ENCODE measurements at regions not wholly inside any gene's neighbourhood (a gene's known extent, or its start where the extent isn't known, plus 50 kb on each side); places are given as distances from the start of the nearest gene placed in this dataset.

DNA sequence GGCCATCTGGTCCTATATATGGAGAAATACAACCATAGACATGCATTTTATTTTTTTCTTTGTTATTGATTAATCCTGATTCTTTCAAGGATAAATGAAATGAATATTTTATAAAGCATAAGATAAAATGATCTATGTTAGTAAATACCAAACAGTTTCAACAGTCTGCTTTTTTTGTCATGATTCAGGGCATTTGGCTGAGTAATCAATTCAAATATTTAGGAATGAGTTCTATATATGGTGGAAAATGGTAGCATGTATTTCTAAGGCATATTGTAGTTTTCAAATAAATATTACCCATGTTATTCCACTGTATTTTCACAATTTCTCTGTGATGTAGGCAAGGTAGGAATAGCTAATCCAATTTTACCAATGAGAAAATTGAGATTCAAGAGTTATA, 287.5 kb upstream of the FKBP1C start:
- no peaks in the 10 kb centered on the region for H3K4me1 ChIP-seq (ENCODE audit: low read depth)
- intact Hi-C loops (cut with DNase I, micrococcal nuclease) = no loop called here
- TF ChIP-seq, protein P1, sequence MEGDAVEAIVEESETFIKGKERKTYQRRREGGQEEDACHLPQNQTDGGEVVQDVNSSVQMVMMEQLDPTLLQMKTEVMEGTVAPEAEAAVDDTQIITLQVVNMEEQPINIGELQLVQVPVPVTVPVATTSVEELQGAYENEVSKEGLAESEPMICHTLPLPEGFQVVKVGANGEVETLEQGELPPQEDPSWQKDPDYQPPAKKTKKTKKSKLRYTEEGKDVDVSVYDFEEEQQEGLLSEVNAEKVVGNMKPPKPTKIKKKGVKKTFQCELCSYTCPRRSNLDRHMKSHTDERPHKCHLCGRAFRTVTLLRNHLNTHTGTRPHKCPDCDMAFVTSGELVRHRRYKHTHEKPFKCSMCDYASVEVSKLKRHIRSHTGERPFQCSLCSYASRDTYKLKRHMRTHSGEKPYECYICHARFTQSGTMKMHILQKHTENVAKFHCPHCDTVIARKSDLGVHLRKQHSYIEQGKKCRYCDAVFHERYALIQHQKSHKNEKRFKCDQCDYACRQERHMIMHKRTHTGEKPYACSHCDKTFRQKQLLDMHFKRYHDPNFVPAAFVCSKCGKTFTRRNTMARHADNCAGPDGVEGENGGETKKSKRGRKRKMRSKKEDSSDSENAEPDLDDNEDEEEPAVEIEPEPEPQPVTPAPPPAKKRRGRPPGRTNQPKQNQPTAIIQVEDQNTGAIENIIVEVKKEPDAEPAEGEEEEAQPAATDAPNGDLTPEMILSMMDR (IDR thresholded peaks at IDR 0.05) = no peak
- no peak overlapping the region for H3K4me3 ChIP-seq
- H3K36me3 ChIP-seq (ENCODE audit: low read depth) = no peaks in the 10 kb centered on the region
- no peaks in the 10 kb centered on the region for H3K9me3 ChIP-seq
- no peak for ATAC-seq
- DNase-seq = no peak

DNA sequence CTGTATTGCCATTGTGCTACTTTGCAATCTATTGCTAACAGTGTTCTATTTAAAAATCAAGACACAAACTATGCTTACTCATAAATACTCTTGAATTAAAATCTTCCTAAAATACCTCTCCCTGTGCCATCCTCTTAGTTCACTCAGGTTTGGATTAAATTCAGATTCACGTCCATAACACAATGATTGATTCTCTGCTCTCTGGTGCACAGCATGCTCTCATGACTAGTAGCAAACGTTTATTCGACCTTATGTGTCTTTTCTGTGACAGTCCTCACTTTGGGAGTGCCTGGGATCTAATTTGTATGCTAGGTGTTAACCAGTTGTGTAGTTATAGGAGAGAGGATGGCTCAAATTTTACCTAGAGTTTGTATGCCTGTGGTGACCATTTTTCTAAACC, 270.4 kb upstream of the FKBP1C start:
- TF ChIP-seq, protein P1 (IDR thresholded peaks at IDR 0.05) = no peak
- intact Hi-C loops (cut with DNase I, micrococcal nuclease) = no loop called here
- ATAC-seq (no peak), DNase-seq (no peak)
- no peaks in the 10 kb centered on the region for H3K4me1 ChIP-seq (ENCODE audit: low read depth)
- H3K9me3 ChIP-seq = no peaks in the 10 kb centered on the region
- H3K4me3 ChIP-seq = no peak overlapping the region
- no peaks in the 10 kb centered on the region for H3K36me3 ChIP-seq (ENCODE audit: low read depth)

DNA sequence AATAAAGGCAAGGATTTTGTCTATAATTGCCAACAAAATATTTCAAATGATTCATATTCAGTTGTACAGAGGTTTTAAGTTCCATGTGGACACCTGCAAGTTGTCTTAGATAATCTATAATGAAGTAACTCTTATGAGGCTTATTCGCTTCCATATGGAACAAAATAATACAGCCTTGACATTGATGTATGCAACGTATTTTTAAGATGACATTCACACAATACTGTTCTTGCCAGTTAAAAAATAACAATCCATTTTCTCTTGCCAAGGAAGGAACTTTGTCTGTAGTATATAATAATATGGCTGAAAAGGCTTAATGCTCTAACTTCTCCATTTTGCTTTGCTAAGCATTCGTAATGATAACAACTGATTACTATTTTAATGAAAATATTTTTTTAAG, 269.3 kb upstream of the FKBP1C start:
- intact Hi-C loops (cut with DNase I, micrococcal nuclease) = no loop called here
- Histone ChIP-seq H3K9me3 (no peaks in the 10 kb centered on the region), H3K36me3 (ENCODE audit: low read depth) (no peaks in the 10 kb centered on the region), H3K4me3 (no peak overlapping the region), H3K4me1 (ENCODE audit: low read depth) (no peaks in the 10 kb centered on the region)
- TF ChIP-seq, protein P1 (IDR thresholded peaks at IDR 0.05) = no peak
- ATAC-seq (no peak), DNase-seq (no peak)

DNA sequence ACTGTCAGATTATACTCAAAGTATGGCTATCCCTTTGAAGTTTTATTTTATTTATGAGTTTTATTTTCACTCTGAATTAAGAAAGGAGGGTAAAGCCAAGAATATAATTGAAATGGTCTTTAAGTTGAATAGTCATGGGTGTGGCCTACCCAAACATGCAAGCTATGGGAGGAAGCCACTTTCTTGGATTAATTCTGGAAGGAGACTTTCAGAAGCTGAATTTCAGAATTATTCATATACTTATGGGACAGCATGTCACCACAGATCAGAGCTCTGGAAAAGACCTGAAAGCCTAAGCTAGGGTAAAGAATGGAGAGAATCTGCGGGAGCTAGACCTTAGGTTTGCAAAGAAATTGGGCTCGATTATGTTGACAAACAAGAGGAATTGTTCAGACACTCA, 242.4 kb upstream of the FKBP1C start:
- TF ChIP-seq, protein P1 (IDR thresholded peaks at IDR 0.05) = no peak
- ATAC-seq (no peak), DNase-seq (no peak)
- Histone ChIP-seq H3K4me3 (no peak overlapping the region), H3K9me3 (no peaks in the 10 kb centered on the region), H3K4me1 (ENCODE audit: low read depth) (no peaks in the 10 kb centered on the region), H3K36me3 (ENCODE audit: low read depth) (no peaks in the 10 kb centered on the region)
- intact Hi-C loops (cut with DNase I, micrococcal nuclease) = no loop called here

DNA sequence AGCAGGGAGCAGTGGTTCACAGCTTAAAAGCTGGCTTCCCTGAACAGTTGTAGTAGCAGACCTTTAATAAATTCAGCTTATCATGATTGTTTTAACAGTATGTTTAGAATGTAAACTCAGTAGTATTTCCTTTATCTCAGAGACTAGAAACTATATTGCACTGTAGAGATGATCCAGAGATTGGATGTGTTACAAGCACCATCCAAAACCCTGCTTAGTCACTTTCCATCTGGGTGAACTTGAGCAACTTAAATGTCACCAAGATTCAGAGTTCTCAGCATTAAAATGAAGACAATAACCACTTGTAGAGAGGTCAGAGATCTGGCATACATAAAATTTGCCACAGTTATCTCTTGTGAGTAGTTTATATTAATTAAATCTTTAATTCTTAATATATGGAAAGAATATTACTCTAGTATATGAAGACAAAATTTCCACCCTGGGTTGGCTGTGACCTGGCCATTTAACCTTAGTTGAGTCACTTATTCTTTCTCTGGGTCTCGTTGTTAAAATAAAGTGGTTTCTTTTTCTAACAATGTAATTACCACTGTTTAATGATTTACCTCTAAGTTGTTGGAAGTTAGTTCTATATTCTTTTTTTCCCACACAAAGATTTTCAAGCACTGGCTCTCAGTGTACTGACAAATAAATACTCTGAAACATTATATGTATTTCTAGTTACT, 239.2 kb upstream of the FKBP1C start:
- DNase-seq (no peak), ATAC-seq (no peak)
- Histone ChIP-seq H3K4me1 (ENCODE audit: low read depth) (no peaks in the 10 kb centered on the region), H3K36me3 (ENCODE audit: low read depth) (no peaks in the 10 kb centered on the region), H3K9me3 (no peaks in the 10 kb centered on the region), H3K4me3 (no peak overlapping the region)
- intact Hi-C loops (cut with DNase I, micrococcal nuclease) = no loop called here
- TF ChIP-seq, protein P1 (IDR thresholded peaks at IDR 0.05) = no peak

DNA sequence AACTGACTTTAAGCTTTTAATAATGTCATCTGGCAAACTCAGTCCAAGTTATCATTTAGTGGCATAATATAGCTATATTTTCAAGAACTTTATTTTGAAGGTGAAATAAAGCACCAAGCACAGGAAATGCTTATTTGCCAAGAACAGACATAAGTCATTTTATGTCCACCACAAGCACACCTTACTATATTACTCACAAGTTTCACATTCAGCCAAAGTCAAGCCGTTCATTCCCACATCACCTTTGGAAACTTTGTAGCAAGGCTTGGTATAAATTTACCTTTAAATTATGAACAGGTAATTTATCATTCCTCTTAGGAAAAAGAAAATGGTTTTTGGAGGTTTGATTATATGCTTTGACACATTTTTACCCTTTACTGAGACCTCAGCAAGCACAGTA, 236.8 kb upstream of the FKBP1C start:
- H3K9me3 ChIP-seq = no peaks in the 10 kb centered on the region
- no peak overlapping the region for H3K4me3 ChIP-seq
- intact Hi-C loops (cut with DNase I, micrococcal nuclease) = no loop called here
- H3K4me1 ChIP-seq (ENCODE audit: low read depth) = no peaks in the 10 kb centered on the region
- DNase-seq (no peak), ATAC-seq (no peak)
- TF ChIP-seq, protein P1 (IDR thresholded peaks at IDR 0.05) = no peak
- no peaks in the 10 kb centered on the region for H3K36me3 ChIP-seq (ENCODE audit: low read depth)
